Fibroblast of lung (primary cell): ENCODE measurements at regions not wholly inside any gene's neighbourhood (a gene's known extent, or its start where the extent isn't known, plus 50 kb on each side); places are given as distances from the start of the nearest gene placed in this dataset.

Source experiments
- DNase-seq, 2 donors: peaks; one replicate each; pipeline versions ENCODE4 v3.0.0 to v3.0.0-alpha.2; 2010; ENCODE audit warnings: low read depth in 2 of 2
- H2AFZ ChIP-seq: 2 replicates; pipeline ENCODE4 v1.5.1; 2012; ENCODE audit warnings: low read length, control low read depth, inconsistent platforms
- H3K27ac ChIP-seq: 2 replicates; pipeline ENCODE4 v1.5.1; 2011; ENCODE audit warnings: low read length, control low read depth; ENCODE audit not compliant: insufficient read depth
- H3K27me3 ChIP-seq: 2 replicates; pipeline ENCODE4 v1.5.1; 2011; ENCODE audit warnings: mild to moderate bottlenecking, low read length; ENCODE audit not compliant: control insufficient read depth, insufficient read depth
- H3K36me3 ChIP-seq: 2 replicates; pipeline ENCODE4 v1.5.1; 2011; ENCODE audit warnings: low read length; ENCODE audit not compliant: control insufficient read depth, insufficient read depth
- H3K4me1 ChIP-seq: 2 replicates; pipeline ENCODE4 v1.5.1; 2011; ENCODE audit warnings: low read length; ENCODE audit not compliant: control insufficient read depth, insufficient read depth; ENCODE audit errors: extremely low read depth
- H3K4me2 ChIP-seq: 2 replicates; pipeline ENCODE4 v1.5.1; 2011; ENCODE audit warnings: low read length, control low read depth; ENCODE audit not compliant: insufficient read depth; ENCODE audit errors: extremely low read depth
- H3K4me3 ChIP-seq, 4 experiments: fragments of 200-600 bp in 1 of 4; sonication (generic) in 1 of 4; replicated peaks in 1 of 4; 2 replicates each; pipeline ENCODE4 v1.5.1; 2011 to 2016; ENCODE audit warnings: low read length in 4 of 4, low read depth in 3 of 4, mild to moderate bottlenecking in 3 of 4, control low read depth in 2 of 4, inconsistent platforms in 1 of 4, mixed read lengths in 1 of 4; ENCODE audit not compliant: insufficient read depth in 1 of 4; ENCODE audit errors: control extremely low read depth in 1 of 4
- H3K79me2 ChIP-seq: 2 replicates; pipeline ENCODE4 v1.5.1; 2012; ENCODE audit warnings: mild to moderate bottlenecking, low read length, inconsistent platforms; ENCODE audit not compliant: control insufficient read depth, insufficient read depth
- H3K9ac ChIP-seq: 2 replicates; pipeline ENCODE4 v1.5.1; 2011; ENCODE audit warnings: mild to moderate bottlenecking, low read length, control low read depth; ENCODE audit not compliant: insufficient read depth
- H3K9me3 ChIP-seq: 2 replicates; pipeline ENCODE4 v1.5.1; 2012; ENCODE audit warnings: low read depth, low read length; ENCODE audit not compliant: control insufficient read depth, insufficient read depth
- H4K20me1 ChIP-seq: 2 replicates; pipeline ENCODE4 v1.5.1; 2011; ENCODE audit warnings: low read length; ENCODE audit not compliant: control insufficient read depth, insufficient read depth; ENCODE audit errors: extremely low read depth
- EZH2 ChIP-seq: IDR thresholded peaks from 2 replicates; pipeline ENCODE4 v1.5.1; 2012; ENCODE audit warnings: low read length, control low read depth, mild to moderate bottlenecking; ENCODE audit errors: missing control alignments
- TF ChIP-seq, protein P1 (sequence below), 2 donors: IDR thresholded peaks in 1 of 2; conservative IDR thresholded peaks in 1 of 2; 1 replicate in 1 of 2; 2 replicates in 1 of 2; pipeline ENCODE4 v1.5.1; 2011 to 2012; ENCODE audit warnings: low read length in 2 of 2, control low read depth in 1 of 2, inconsistent platforms in 1 of 2, low read depth in 1 of 2, mild to moderate bottlenecking in 1 of 2

DNA sequence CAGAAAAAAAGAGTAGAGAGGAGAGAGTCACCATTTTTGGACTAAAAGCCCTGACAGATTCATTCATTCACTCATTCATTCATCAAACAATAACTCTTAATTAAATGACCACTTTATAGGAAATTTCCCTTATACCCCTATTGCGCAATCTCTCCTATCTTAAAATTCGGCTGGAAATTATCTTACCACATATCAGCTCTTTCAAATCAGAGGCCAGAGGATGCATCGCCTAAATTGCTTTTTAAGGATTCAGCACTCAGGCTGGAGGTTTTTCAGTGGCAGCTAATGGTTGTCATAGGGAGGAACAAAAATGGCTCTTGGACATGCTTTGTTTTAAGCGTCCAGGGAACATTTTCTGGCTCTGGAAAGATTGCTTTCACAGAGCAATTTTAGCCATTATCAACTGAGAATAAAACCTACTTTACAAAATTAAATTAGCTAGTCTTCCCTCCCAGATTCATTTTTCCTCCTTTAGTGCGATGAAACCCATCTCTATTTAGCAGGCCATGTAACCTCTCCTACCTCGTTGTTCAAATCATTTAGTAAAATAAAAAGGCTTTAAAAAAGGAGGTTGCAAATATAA is 115.2 kb downstream of the OLFM4 start:
- Histone ChIP-seq H3K79me2 (no peaks in the 10 kb centered on the region), H3K9me3 (no peaks in the 10 kb centered on the region), H2AFZ (no peak overlapping the region), H3K27ac (no peak overlapping the region), H3K9ac (no peak overlapping the region), H3K4me1 (no peaks in the 10 kb centered on the region), H3K27me3 (no peaks in the 10 kb centered on the region), H3K4me3 (no peak overlapping the region), H3K36me3 (no peaks in the 10 kb centered on the region), H3K4me2 (no peak overlapping the region), H4K20me1 (no peaks in the 10 kb centered on the region)
- DNase-seq, result no peak
- TF ChIP-seq, protein P1, sequence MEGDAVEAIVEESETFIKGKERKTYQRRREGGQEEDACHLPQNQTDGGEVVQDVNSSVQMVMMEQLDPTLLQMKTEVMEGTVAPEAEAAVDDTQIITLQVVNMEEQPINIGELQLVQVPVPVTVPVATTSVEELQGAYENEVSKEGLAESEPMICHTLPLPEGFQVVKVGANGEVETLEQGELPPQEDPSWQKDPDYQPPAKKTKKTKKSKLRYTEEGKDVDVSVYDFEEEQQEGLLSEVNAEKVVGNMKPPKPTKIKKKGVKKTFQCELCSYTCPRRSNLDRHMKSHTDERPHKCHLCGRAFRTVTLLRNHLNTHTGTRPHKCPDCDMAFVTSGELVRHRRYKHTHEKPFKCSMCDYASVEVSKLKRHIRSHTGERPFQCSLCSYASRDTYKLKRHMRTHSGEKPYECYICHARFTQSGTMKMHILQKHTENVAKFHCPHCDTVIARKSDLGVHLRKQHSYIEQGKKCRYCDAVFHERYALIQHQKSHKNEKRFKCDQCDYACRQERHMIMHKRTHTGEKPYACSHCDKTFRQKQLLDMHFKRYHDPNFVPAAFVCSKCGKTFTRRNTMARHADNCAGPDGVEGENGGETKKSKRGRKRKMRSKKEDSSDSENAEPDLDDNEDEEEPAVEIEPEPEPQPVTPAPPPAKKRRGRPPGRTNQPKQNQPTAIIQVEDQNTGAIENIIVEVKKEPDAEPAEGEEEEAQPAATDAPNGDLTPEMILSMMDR (conservative IDR thresholded peaks at IDR 0.05 in 1 of 2, IDR thresholded peaks at IDR 0.05 in 1 of 2; ENCODE audit: low read depth in 1 of 2, low read length in 2 of 2), result no peak
- no peak for TF ChIP-seq EZH2

DNA sequence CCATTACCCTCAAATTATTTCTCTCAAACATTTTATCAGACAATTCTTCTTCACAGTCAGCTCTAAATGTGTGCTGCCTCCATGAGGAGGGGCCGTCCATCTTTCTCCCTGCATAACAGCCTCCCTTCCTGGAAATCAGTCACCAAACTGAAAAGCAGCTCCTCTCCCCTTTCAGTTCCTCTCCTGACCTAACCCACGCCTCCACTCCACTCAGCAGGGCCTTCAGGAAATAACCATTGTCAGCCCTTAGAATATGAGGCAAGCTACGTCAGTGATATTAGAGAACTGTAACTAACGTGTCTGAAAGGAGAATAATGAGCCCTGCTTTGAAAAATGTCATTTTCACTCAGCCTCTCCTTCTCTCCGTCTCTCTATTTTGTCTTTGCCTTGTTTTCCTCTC is 116.2 kb downstream of the OLFM4 start:
- Histone ChIP-seq H3K4me3 (no peak overlapping the region), H3K27ac (no peak overlapping the region), H3K27me3 (no peaks in the 10 kb centered on the region), H3K9ac (no peak overlapping the region), H3K4me2 (no peak overlapping the region), H3K4me1 (no peaks in the 10 kb centered on the region), H3K79me2 (no peaks in the 10 kb centered on the region), H4K20me1 (no peaks in the 10 kb centered on the region), H3K9me3 (no peaks in the 10 kb centered on the region), H2AFZ (no peak overlapping the region), H3K36me3 (no peaks in the 10 kb centered on the region)
- DNase-seq, result no peak
- TF ChIP-seq EZH2, result no peak

DNA sequence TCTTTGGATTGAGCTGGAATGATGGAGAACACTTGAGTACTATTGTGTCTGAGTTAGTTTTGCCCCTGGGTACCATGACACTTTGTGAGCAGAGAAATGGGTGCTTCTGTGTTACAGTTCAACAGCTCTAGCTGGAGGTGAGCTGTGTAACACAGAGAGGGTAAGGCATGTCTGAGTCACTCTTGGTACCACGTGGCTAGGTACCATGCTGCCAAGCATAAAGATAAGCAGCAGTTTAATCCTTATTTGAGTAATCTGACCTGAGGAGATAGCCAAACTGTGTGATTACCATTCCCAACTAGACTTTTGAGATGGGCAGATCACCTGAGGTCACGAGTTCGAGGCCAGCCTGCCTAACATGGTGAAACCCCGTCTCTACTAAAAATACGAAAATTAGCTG is 122.0 kb downstream of the OLFM4 start:
- Histone ChIP-seq H3K9me3 (no peaks in the 10 kb centered on the region), H3K4me1 (no peaks in the 10 kb centered on the region), H4K20me1 (no peaks in the 10 kb centered on the region), H3K4me2 (no peak overlapping the region), H2AFZ (no peak overlapping the region), H3K9ac (no peak overlapping the region), H3K79me2 (no peaks in the 10 kb centered on the region), H3K4me3 (no peak overlapping the region), H3K27ac (no peak overlapping the region), H3K27me3 (no peaks in the 10 kb centered on the region), H3K36me3 (no peaks in the 10 kb centered on the region)
- no peak for DNase-seq
- no peak for TF ChIP-seq EZH2
- TF ChIP-seq, protein P1 (conservative IDR thresholded peaks at IDR 0.05 in 1 of 2, IDR thresholded peaks at IDR 0.05 in 1 of 2; ENCODE audit: low read depth in 1 of 2, low read length in 2 of 2), result no peak
